ENCODE measurements at regions not wholly inside any gene's neighbourhood (a gene's known extent, or its start where the extent isn't known, plus 50 kb on each side); places are given as distances from the start of the nearest gene placed in this dataset.

- no peak for TF ChIP-seq CTCF (IDR thresholded peaks at IDR 0.05)
Measured at GRCh38 chr9:4921449-4921848, 63.6 kb upstream of the JAK2 start.

GRCh38 chr9:4922101-4922500, 63.0 kb upstream of the JAK2 start:
- no peak overlapping the region for H3K27ac ChIP-seq
- TF ChIP-seq CTCF (IDR thresholded peaks at IDR 0.05) (no peak), ZFX (IDR thresholded peaks at IDR 0.05; ENCODE audit: borderline replicate concordance) (no peak)

More at GRCh38 chr9:4921449-4921848, 63.6 kb upstream of the JAK2 start:
- no peak overlapping the region for H3K27ac ChIP-seq

- H3K27ac ChIP-seq: no peak overlapping the region
- TF ChIP-seq ZFX (IDR thresholded peaks at IDR 0.05; ENCODE audit: borderline replicate concordance): no peak
- no peak for TF ChIP-seq CTCF (IDR thresholded peaks at IDR 0.05)
Measured at GRCh38 chr9:4922730-4923129, 62.3 kb upstream of the JAK2 start.

- H3K27ac ChIP-seq: no peak overlapping the region
- TF ChIP-seq ZFX (IDR thresholded peaks at IDR 0.05; ENCODE audit: borderline replicate concordance) (no peak), CTCF (IDR thresholded peaks at IDR 0.05) (no peak)
Measured at GRCh38 chr9:4923141-4923540, 61.9 kb upstream of the JAK2 start.

- no peak overlapping the region for H3K27ac ChIP-seq
- TF ChIP-seq ZFX (IDR thresholded peaks at IDR 0.05; ENCODE audit: borderline replicate concordance): no peak
- peak; percentile 21 for TF ChIP-seq CTCF (IDR thresholded peaks at IDR 0.05)
Measured at GRCh38 chr9:4923580-4924544, 61.2 kb upstream of the JAK2 start.

- TF ChIP-seq CTCF (IDR thresholded peaks at IDR 0.05): no peak
- TF ChIP-seq ZFX (IDR thresholded peaks at IDR 0.05; ENCODE audit: borderline replicate concordance): no peak
- no peak overlapping the region for H3K27ac ChIP-seq
Measured at GRCh38 chr9:4926239-4926638, 58.8 kb upstream of the JAK2 start.

GRCh38 chr9:4927043-4927471, 58.0 kb upstream of the JAK2 start:
- TF ChIP-seq ZFX (IDR thresholded peaks at IDR 0.05; ENCODE audit: borderline replicate concordance): no peak
- TF ChIP-seq CTCF (IDR thresholded peaks at IDR 0.05): no peak
- H3K27ac ChIP-seq: no peak overlapping the region

All from 22Rv1 (cell line).